Liver (tissue), 8 donors: ENCODE measurements at regions not wholly inside any gene's neighbourhood (a gene's known extent, or its start where the extent isn't known, plus 50 kb on each side); places are given as distances from the start of the nearest gene placed in this dataset.

Experiments used
- DNase-seq: peaks from one replicate; pipeline ENCODE4 v3.0.0-alpha.2; 2017; ENCODE audit warnings: low spot score
- H3K27ac ChIP-seq, 2 donors: one replicate each; pipeline ENCODE4 v1.7.0; 2013; ENCODE audit warnings: inconsistent platforms in 2 of 2, low read length in 2 of 2, control low read depth in 1 of 2, low read depth in 1 of 2, mild to moderate bottlenecking in 1 of 2
- H3K27me3 ChIP-seq, 4 donors: one replicate each; pipeline versions ENCODE4 v1.6.1 to v1.7.0; 2013; ENCODE audit warnings: low read length in 3 of 4, inconsistent platforms in 1 of 4, mild to moderate bottlenecking in 1 of 4, moderate library complexity in 1 of 4; ENCODE audit not compliant: control insufficient read depth in 4 of 4, insufficient read depth in 4 of 4
- H3K36me3 ChIP-seq, 4 donors: one replicate each; pipeline versions ENCODE4 v1.6.1 to v1.7.0; 2013; ENCODE audit warnings: low read length in 3 of 4, mild to moderate bottlenecking in 3 of 4, low read depth in 1 of 4, moderate library complexity in 1 of 4; ENCODE audit not compliant: control insufficient read depth in 4 of 4, insufficient read depth in 3 of 4
- H3K4me1 ChIP-seq, 4 donors: one replicate each; pipeline versions ENCODE4 v1.6.1 to v1.7.0; 2013; ENCODE audit warnings: low read length in 3 of 4, mild to moderate bottlenecking in 3 of 4, moderate library complexity in 1 of 4; ENCODE audit not compliant: control insufficient read depth in 4 of 4, insufficient read depth in 4 of 4
- H3K4me3 ChIP-seq, 3 donors: one replicate each; pipeline versions ENCODE4 v1.6.1 to v1.7.0; 2013; ENCODE audit warnings: low read length in 3 of 3, control low read depth in 1 of 3, low read depth in 1 of 3, mild to moderate bottlenecking in 1 of 3
- H3K9ac ChIP-seq, 2 donors: one replicate each; pipeline ENCODE4 v1.7.0; 2013; ENCODE audit warnings: low read length in 2 of 2, mild to moderate bottlenecking in 2 of 2, moderate library complexity in 2 of 2, control low read depth in 1 of 2, low read depth in 1 of 2
- H3K9me3 ChIP-seq, 4 donors: one replicate each; pipeline versions ENCODE4 v1.6.1 to v1.7.0; 2013; ENCODE audit warnings: low read length in 3 of 4; ENCODE audit not compliant: control insufficient read depth in 4 of 4
- ATF3 ChIP-seq: IDR thresholded peaks from 2 replicates; pipeline ENCODE4 v1.6.1; 2016; ENCODE audit warnings: antibody characterized with exemption
- CTCF ChIP-seq: fragments of 150-350 bp; IDR thresholded peaks from 2 replicates; pipeline ENCODE4 v1.5.1; 2017; ENCODE audit warnings: improper control_type of control experiment, low read depth, low read length; ENCODE audit not compliant: missing input control
- EGR1 ChIP-seq, 2 donors: IDR thresholded peaks; 2 replicates each; pipeline ENCODE4 v1.6.1; 2016 to 2018; ENCODE audit warnings: antibody characterized with exemption in 2 of 2, low read depth in 2 of 2
- FOXA1 ChIP-seq: IDR thresholded peaks from 2 replicates; pipeline ENCODE4 v1.6.1; 2016; ENCODE audit warnings: antibody characterized with exemption
- FOXA2 ChIP-seq: IDR thresholded peaks from 2 replicates; pipeline ENCODE4 v1.6.1; 2016; ENCODE audit warnings: antibody characterized with exemption
- GABPA ChIP-seq, 2 donors: IDR thresholded peaks in 1 of 2; conservative IDR thresholded peaks in 1 of 2; 2 replicates each; pipeline ENCODE4 v1.6.1; 2016; ENCODE audit warnings: antibody characterized with exemption in 2 of 2, mild to moderate bottlenecking in 1 of 2, moderate library complexity in 1 of 2
- HNF4A ChIP-seq, 2 donors: conservative IDR thresholded peaks; 2 replicates each; pipeline ENCODE4 v1.6.1; 2016; ENCODE audit warnings: antibody characterized with exemption in 2 of 2, mild to moderate bottlenecking in 2 of 2
- HNF4G ChIP-seq: IDR thresholded peaks from 2 replicates; pipeline ENCODE4 v1.6.1; 2016; ENCODE audit warnings: antibody characterized with exemption
- MAX ChIP-seq: IDR thresholded peaks from 2 replicates; pipeline ENCODE4 v1.6.1; 2016; ENCODE audit warnings: antibody characterized with exemption
- NR2F2 ChIP-seq: IDR thresholded peaks from 2 replicates; pipeline ENCODE4 v1.6.1; 2016; ENCODE audit warnings: antibody characterized with exemption
- RAD21 ChIP-seq, 2 donors: IDR thresholded peaks; 2 replicates each; pipeline ENCODE4 v1.6.1; 2016; ENCODE audit warnings: antibody characterized with exemption in 2 of 2, mild to moderate bottlenecking in 2 of 2
- REST ChIP-seq: IDR thresholded peaks from 2 replicates; pipeline ENCODE4 v1.6.1; 2016; ENCODE audit warnings: antibody characterized with exemption, mild to moderate bottlenecking
- RXRA ChIP-seq, 2 donors: IDR thresholded peaks; 2 replicates each; pipeline ENCODE4 v1.6.1; 2017 to 2018; ENCODE audit warnings: antibody characterized with exemption in 2 of 2, mild to moderate bottlenecking in 1 of 2
- YY1 ChIP-seq: IDR thresholded peaks from 2 replicates; pipeline ENCODE4 v1.6.1; 2016; ENCODE audit warnings: antibody characterized with exemption, mild to moderate bottlenecking
- ZBTB33 ChIP-seq: IDR thresholded peaks from 2 replicates; pipeline ENCODE4 v1.6.1; 2016; ENCODE audit warnings: antibody characterized with exemption
- WGBS: extraction: QIAGEN DNeasy Blood & Tissue Kit; methylation state at CpG from one replicate; pipeline ENCODE4 v1.1.7; 2013; 5-methylcytosine and 5-hydroxymethylcytosine counted together
- donor health status: healthy.
- donor health status: healthy.
- donor health status: healthy.
- donor health status: healthy.
- donor health status: healthy.

- 90% methylated on average over 1 of the region's 1 CpG for WGBS
- H3K27ac ChIP-seq = no peak overlapping the region
- no peaks in the 10 kb centered on the region for H3K36me3 ChIP-seq
- H3K9ac ChIP-seq = no peak overlapping the region
- no peak for DNase-seq
- TF ChIP-seq RXRA (IDR thresholded peaks at IDR 0.05) (no peak), ATF3 (no peak)
- H3K9me3 ChIP-seq = peaks cover 0 to 5% (median 1%) of the 10 kb centered on the region in 4 donors
- H3K4me1 ChIP-seq = no peaks in the 10 kb centered on the region
- no peak overlapping the region for H3K4me3 ChIP-seq
- no peaks in the 10 kb centered on the region for H3K27me3 ChIP-seq
These were observed 142.9 kb upstream of the PODXL start for GRCh38 chr7:131699323-131699722.

- Histone ChIP-seq H3K4me3 (no peak overlapping the region), H3K4me1 (no peaks in the 10 kb centered on the region), H3K27me3 (peaks cover 0 to 15% (median 3%) of the 10 kb centered on the region in 4 donors), H3K9ac (no peak overlapping the region), H3K27ac (no peak overlapping the region), H3K36me3 (no peaks in the 10 kb centered on the region), H3K9me3 (no peaks in the 10 kb centered on the region)
- 23% methylated on average over 30 of the region's 30 CpGs for WGBS
- peak; percentile 68 for DNase-seq
- no peak for TF ChIP-seq FOXA1
- peak; percentile 50 for TF ChIP-seq CTCF
- TF ChIP-seq EGR1 (IDR thresholded peaks at IDR 0.05; ENCODE audit: low read depth in 2 of 2) = no peak
- peak in 1 of 2 donors; percentile 42 for TF ChIP-seq RAD21 (IDR thresholded peaks at IDR 0.05)
- TF ChIP-seq HNF4A (conservative IDR thresholded peaks at IDR 0.05) = no peak
These were observed 135.9 kb upstream of the PODXL start for GRCh38 chr7:131692131-131692960.

GRCh38 chr7:131691454-131692130 is 135.2 kb upstream of the PODXL start:
- WGBS = 39% methylated on average over 12 of the region's 12 CpGs
- Histone ChIP-seq H3K36me3 (no peaks in the 10 kb centered on the region), H3K27ac (no peak overlapping the region), H3K9ac (no peak overlapping the region), H3K27me3 (peaks cover 0 to 15% (median 3%) of the 10 kb centered on the region in 4 donors), H3K4me1 (no peaks in the 10 kb centered on the region), H3K9me3 (no peaks in the 10 kb centered on the region), H3K4me3 (no peak overlapping the region)
- TF ChIP-seq YY1 (no peak), GABPA (IDR thresholded peaks at IDR 0.05 in 1 of 2, conservative IDR thresholded peaks at IDR 0.05 in 1 of 2) (no peak), MAX (no peak), NR2F2 (no peak), FOXA2 (no peak), ATF3 (no peak), REST (no peak), ZBTB33 (no peak), HNF4A (conservative IDR thresholded peaks at IDR 0.05) (no peak), EGR1 (IDR thresholded peaks at IDR 0.05; ENCODE audit: low read depth in 2 of 2) (no peak), FOXA1 (no peak), HNF4G (no peak), RXRA (IDR thresholded peaks at IDR 0.05) (no peak), RAD21 (IDR thresholded peaks at IDR 0.05) (no peak)
- no peak for DNase-seq
